HepG2 (cell line): ENCODE measurements at regions not wholly inside any gene's neighbourhood (a gene's known extent, or its start where the extent isn't known, plus 50 kb on each side); places are given as distances from the start of the nearest gene placed in this dataset.

ENCODE experiments used
- ATAC-seq: fragments of 200-7000 bp; cut with Tn5 transposase; 3 replicates; pipeline ENCODE4 v1.9.1; 2020; ENCODE audit warnings: mild to moderate bottlenecking, moderate library complexity
- BruUV-seq: library from RNA; stranded (reverse); fragments of 400-500 nt; replicated peaks from 2 replicates; lab custom pipeline; 2021; lab: Mats Ljungman, UMichigan
- CTCF ChIA-PET: fragments of 300-600 bp; formaldehyde crosslinking; extraction: SDS; loops from one replicate; lab custom pipeline; 2021; ENCODE audit warnings: low total read pairs, inconsistent platforms, low intra/inter-chr PET ratio; lab: Yijun Ruan, JAX
- POLR2A ChIA-PET: fragments of 350-600 bp; sonication (Branson Sonifier 250); formaldehyde crosslinking; loops from one replicate; lab custom pipeline; 2020; ENCODE audit warnings: antibody characterized with exemption, inconsistent platforms; lab: Yijun Ruan, JAX
- DNase-seq: peaks from one replicate; pipeline ENCODE4 v3.0.0-alpha.2; 2015; ENCODE audit warnings: low spot score
- FAIRE-seq: peaks from 3 replicates; lab custom pipeline; 2011; peaks lifted over from hg19 to GRCh38; lab: Jason Lieb, UNC
- H2AFZ ChIP-seq: one replicate; pipeline ENCODE4 v1.6.1; 2011; ENCODE audit warnings: low read length, inconsistent platforms
- H3K27ac ChIP-seq: fragments of 300-600 bp; 3 replicates; pipeline ENCODE4 v1.8.0; 2011; ENCODE audit warnings: mixed run types, mild to moderate bottlenecking, mixed read lengths, low read length, inconsistent platforms; ENCODE audit not compliant: insufficient read depth; ENCODE audit errors: extremely low read length
- H3K27me3 ChIP-seq, 2 experiments: fragments of 200-600 bp in 1 of 2; 2 replicates in 1 of 2; 3 replicates in 1 of 2; pipeline versions ENCODE4 v1.6.0 to v1.8.0; 2011; ENCODE audit warnings: low read length in 2 of 2, mild to moderate bottlenecking in 2 of 2, moderate library complexity in 2 of 2, inconsistent platforms in 1 of 2; ENCODE audit not compliant: insufficient read depth in 2 of 2, control insufficient read depth in 1 of 2
- H3K36me3 ChIP-seq, 2 experiments: fragments of 200-600 bp in 1 of 2; replicated peaks in 1 of 2; 2 replicates in 1 of 2; 3 replicates in 1 of 2; pipeline versions ENCODE4 v1.5.1 to v1.8.0; 2011; ENCODE audit warnings: low read length in 2 of 2, inconsistent platforms in 1 of 2; ENCODE audit not compliant: insufficient read depth in 2 of 2, control insufficient read depth in 1 of 2
- H3K4me1 ChIP-seq: 2 replicates; pipeline ENCODE4 v1.5.1; 2012; ENCODE audit warnings: low read length, inconsistent platforms; ENCODE audit not compliant: insufficient read depth
- H3K4me2 ChIP-seq: 2 replicates; pipeline ENCODE4 v1.6.0; 2011; ENCODE audit warnings: low read depth, low read length, inconsistent platforms
- H3K4me3 ChIP-seq, 3 experiments: fragments of 200-600 bp in 1 of 3; sonication (generic), shearing (Covaris generic) in 1 of 3; replicated peaks in 1 of 3; 2 replicates each; pipeline ENCODE4 v1.5.1; 2011 to 2016; ENCODE audit warnings: low read length in 3 of 3, inconsistent platforms in 2 of 3, low read depth in 2 of 3, mild to moderate bottlenecking in 2 of 3, control low read depth in 1 of 3, mixed read lengths in 1 of 3; ENCODE audit not compliant: insufficient read depth in 1 of 3
- H3K79me2 ChIP-seq: one replicate; pipeline ENCODE4 v1.6.1; 2011; ENCODE audit warnings: low read length, inconsistent platforms; ENCODE audit not compliant: insufficient read depth
- H3K9ac ChIP-seq: 2 replicates; pipeline ENCODE4 v1.6.0; 2011; ENCODE audit warnings: mild to moderate bottlenecking, low read depth, low read length, inconsistent platforms; ENCODE audit not compliant: insufficient read depth
- H3K9me3 ChIP-seq: 2 replicates; pipeline ENCODE4 v1.5.1; 2012; ENCODE audit warnings: mild to moderate bottlenecking, low read length
- H4K20me1 ChIP-seq: 2 replicates; pipeline ENCODE4 v1.6.0; 2011; ENCODE audit warnings: inconsistent platforms, mild to moderate bottlenecking, low read length, moderate library complexity; ENCODE audit not compliant: insufficient read depth
- CTCF ChIP-seq: sonication (generic); formaldehyde crosslinking; IDR thresholded peaks from 2 replicates; pipeline ENCODE4 v1.5.0; 2020; ENCODE audit warnings: mild to moderate bottlenecking, missing genetic modification reagents, moderate library complexity
- HDAC6 ChIP-seq: fragments of 200-600 bp; sonication (generic); IDR thresholded peaks from 2 replicates; pipeline ENCODE4 v1.7.0; 2017; ENCODE audit warnings: mild to moderate bottlenecking, antibody characterized with exemption, low read length, low read depth
- KDM4B ChIP-seq: sonication (generic); formaldehyde crosslinking; IDR thresholded peaks from 2 replicates; pipeline ENCODE4 v1.4.0; 2020; ENCODE audit warnings: missing genetic modification reagents
- PITX1 ChIP-seq: sonication (generic); formaldehyde crosslinking; IDR thresholded peaks from 2 replicates; pipeline ENCODE4 v1.5.1; 2020; ENCODE audit warnings: mild to moderate bottlenecking, missing genetic modification reagents
- STAG1 ChIP-seq: sonication (generic); formaldehyde crosslinking; IDR thresholded peaks from 2 replicates; pipeline ENCODE4 v1.4.0; 2020; ENCODE audit warnings: missing genetic modification reagents
- TOPORS ChIP-seq: sonication (generic); formaldehyde crosslinking; IDR thresholded peaks from 2 replicates; pipeline ENCODE4 v1.8.0; 2023; ENCODE audit warnings: mild to moderate bottlenecking, missing genetic modification reagents
- WGBS: methylation state at CpG from one replicate; pipeline ENCODE4 v1.1.6; 2017; ENCODE audit warnings: low lambda C conversion rate; 5-methylcytosine and 5-hydroxymethylcytosine counted together
- in situ Hi-C: cut with HindIII; loops from 2 replicates; pipeline ENCODE4 v1.10.0; 2017; ENCODE audit warnings: low pct_unique_long_range_greater_than_20kb; ENCODE audit not compliant: extremely low pct_ligation_motif_present
- intact Hi-C: fragments of 100-400 bp; cut with micrococcal nuclease; formaldehyde crosslinking; loops from one replicate; pipeline ENCODE4 v1.10.0; 2022; ENCODE audit not compliant: unreplicated experiment

- ATAC-seq (no peak), FAIRE-seq (no peak), DNase-seq (no peak)
- intact Hi-C loops (no loop called here), in situ Hi-C loops (no loop called here)
- H3K4me2 ChIP-seq: no peak overlapping the region
- 0 out of 5 replicates have a peak, but pooled peaks cover 0 to 3% of the 10 kb centered on the region in 2 experiments for H3K27me3 ChIP-seq
- TF ChIP-seq TOPORS (CRISPR knock-in tag): no peak
- no peak for TF ChIP-seq HDAC6
- no peak for TF ChIP-seq KDM4B (CRISPR knock-in tag)
- no peak overlapping the region for H3K4me3 ChIP-seq
- 0 out of 2 replicates have a peak, but pooled peaks cover 6% of the 10 kb centered on the region for H4K20me1 ChIP-seq
- POLR2A ChIA-PET: no interaction called here
- H3K27ac ChIP-seq: no peak overlapping the region
- no peaks in the 10 kb centered on the region for H3K36me3 ChIP-seq
- H3K79me2 ChIP-seq: no peaks in the 10 kb centered on the region
- no peaks in the 10 kb centered on the region for H3K4me1 ChIP-seq
- no TSS peak for BruUV-seq
- H3K9ac ChIP-seq: no peak overlapping the region
- H2AFZ ChIP-seq: no peak overlapping the region
- H3K9me3 ChIP-seq: no peaks in the 10 kb centered on the region
- 18% methylated on average over 4 of the region's 4 CpGs for WGBS
- CTCF ChIA-PET: no interaction called here
Measured at GRCh38 chr15:79765081-79765480, 131.7 kb downstream of the MTHFS start.

GRCh38 chr15:79769069-79769481 lies 127.7 kb downstream of the MTHFS start:
- H4K20me1 ChIP-seq: 0 out of 2 replicates have a peak, but pooled peaks cover 6% of the 10 kb centered on the region
- no TSS peak for BruUV-seq
- H3K9ac ChIP-seq: no peak overlapping the region
- no peaks in the 10 kb centered on the region for H3K79me2 ChIP-seq
- no peaks in the 10 kb centered on the region for H3K4me1 ChIP-seq
- no peak overlapping the region for H2AFZ ChIP-seq
- ChIA-PET CTCF (no interaction called here), POLR2A (no interaction called here)
- H3K36me3 ChIP-seq: no peaks in the 10 kb centered on the region
- no peaks in the 10 kb centered on the region for H3K9me3 ChIP-seq
- H3K4me2 ChIP-seq: no peak overlapping the region
- TF ChIP-seq STAG1 (peak; percentile 65), CTCF (CRISPR knock-in tag) (peak; percentile 48), PITX1 (no peak)
- DNase-seq: peak; percentile 19
- H3K27me3 ChIP-seq: peaks cover 0 to 3% of the 10 kb centered on the region in 2 experiments; a peak in 1 of 5 replicates
- no peak overlapping the region for H3K4me3 ChIP-seq
- peak; percentile 26 for FAIRE-seq
- in situ Hi-C loops: no loop called here
- 33% methylated on average over 3 of the region's 4 CpGs for WGBS
- intact Hi-C loops: loop anchor here (2.0 kb wide), 1 partner anchor 224 kb away; no protein-coding TSS in a partner anchor
- H3K27ac ChIP-seq: no peak overlapping the region
- ATAC-seq: peak; percentile 69
